DOHH2 (cell line): ENCODE measurements at regions not wholly inside any gene's neighbourhood (a gene's known extent, or its start where the extent isn't known, plus 50 kb on each side); places are given as distances from the start of the nearest gene placed in this dataset.

Experiments used
- CTCF ChIP-seq: fragments of 200-600 bp; sonication (generic); IDR thresholded peaks from one replicate; pipeline ENCODE4 v1.5.1; 2014; ENCODE audit warnings: antibody characterized with exemption, mild to moderate bottlenecking, low read depth, low read length; ENCODE audit not compliant: poor library complexity, severe bottlenecking
- EZH2phosphoT487 ChIP-seq: fragments of 200-600 bp; sonication (generic); IDR thresholded peaks from 2 replicates; pipeline ENCODE4 v1.6.1; 2017; ENCODE audit warnings: borderline replicate concordance, mild to moderate bottlenecking, antibody characterized with exemption, low read length, moderate library complexity, mixed read lengths

- TF ChIP-seq CTCF (no peak), EZH2phosphoT487 (no peak)
Measured at GRCh38 chr1:173302366-173302765, 95.2 kb upstream of the TNFSF4 start.
